ENCODE measurements at regions not wholly inside any gene's neighbourhood (a gene's known extent, or its start where the extent isn't known, plus 50 kb on each side); places are given as distances from the start of the nearest gene placed in this dataset.

- TF ChIP-seq CTCF (conservative IDR thresholded peaks at IDR 0.05; ENCODE audit: low read depth, low read length) (no peak), CEBPB (IDR thresholded peaks at IDR 0.05; ENCODE audit: low read depth, low read length) (no peak), ELK1 (IDR thresholded peaks at IDR 0.05; ENCODE audit: borderline replicate concordance, low read depth, low read length) (no peak), RCOR1 (IDR thresholded peaks at IDR 0.05; ENCODE audit: insufficient replicate concordance, low read length) (no peak), MXI1 (IDR thresholded peaks at IDR 0.05; ENCODE audit: borderline replicate concordance, low read depth, low read length) (no peak), POLR2A (IDR thresholded peaks at IDR 0.05; ENCODE audit: low read depth, low read length) (no peak), MAZ (IDR thresholded peaks at IDR 0.05; ENCODE audit: borderline replicate concordance, low read depth, low read length) (no peak)
Observed at GRCh38 chr10:108393089-108393488, 1228.6 kb upstream of the SORCS1 start.

All from IMR-90 (cell line).